NCI-H526 treated with DMSO at 0.1 percent for 48 hours (cell line): ENCODE measurements at regions not wholly inside any gene's neighbourhood (a gene's known extent, or its start where the extent isn't known, plus 50 kb on each side); places are given as distances from the start of the nearest gene placed in this dataset.

Experiments
- DNase-seq: peaks from one replicate; lab custom pipeline; 2025; lab: John Stamatoyannopoulos, UW

DNA sequence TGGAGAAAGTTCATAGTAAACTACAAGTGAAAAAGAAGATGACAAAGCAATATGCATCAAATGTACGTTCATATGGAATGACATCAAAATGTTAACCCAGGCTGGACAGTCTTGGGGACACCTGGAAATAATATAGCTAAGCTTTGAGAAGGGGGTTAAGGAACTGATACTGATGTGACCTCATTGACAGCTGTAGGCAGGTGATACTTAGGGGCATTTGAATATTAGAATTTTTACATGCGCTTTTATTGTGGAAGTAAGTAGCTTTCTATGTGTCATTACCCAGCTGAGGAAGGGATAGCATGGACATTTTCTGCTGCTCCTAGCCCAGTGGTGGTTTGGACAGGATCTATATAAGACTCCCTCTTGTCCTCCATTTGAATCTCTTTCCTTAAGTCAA lies 299.7 kb downstream of the CWC27 start:
- no peak for DNase-seq

DNA sequence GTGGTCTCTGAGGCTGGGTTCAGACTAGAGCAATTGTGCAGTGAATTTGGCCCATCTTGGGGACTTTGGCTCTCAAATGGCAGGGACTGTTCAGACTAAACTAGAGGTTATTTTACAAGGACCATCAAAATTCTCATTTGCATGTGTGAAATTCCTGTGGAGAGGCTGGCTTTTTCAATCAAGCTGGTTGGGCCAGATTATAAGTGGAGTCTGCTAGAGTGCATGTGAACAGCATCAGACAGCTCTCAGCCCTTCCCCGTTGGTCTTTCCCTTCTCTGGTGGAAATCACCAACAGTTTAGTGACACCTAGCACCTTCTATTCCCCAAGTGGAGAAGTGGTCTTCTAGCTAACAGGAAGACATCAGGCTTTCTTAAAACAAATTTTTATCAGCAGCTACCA lies 301.3 kb downstream of the CWC27 start:
- DNase-seq: no peak

DNA sequence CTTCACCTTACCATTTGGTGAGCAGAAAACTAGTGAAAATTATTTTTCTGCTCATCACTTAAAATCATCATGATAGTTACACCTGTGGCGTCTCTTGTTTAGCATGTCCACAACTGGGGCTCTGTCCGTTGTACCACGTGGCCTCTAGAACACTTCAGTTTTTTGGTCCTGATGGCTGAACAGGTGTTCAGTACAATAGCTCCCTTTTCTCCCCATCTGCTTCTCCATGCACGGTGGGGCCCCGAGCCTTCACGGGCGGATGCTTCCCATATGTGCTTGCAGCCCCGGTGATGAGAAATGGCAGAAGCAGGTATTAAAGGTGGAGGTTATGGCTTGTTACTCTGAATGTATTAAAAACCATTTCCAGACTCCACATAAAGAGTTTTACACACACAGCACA lies 304.1 kb downstream of the CWC27 start:
- peak; percentile 42 for DNase-seq

DNA sequence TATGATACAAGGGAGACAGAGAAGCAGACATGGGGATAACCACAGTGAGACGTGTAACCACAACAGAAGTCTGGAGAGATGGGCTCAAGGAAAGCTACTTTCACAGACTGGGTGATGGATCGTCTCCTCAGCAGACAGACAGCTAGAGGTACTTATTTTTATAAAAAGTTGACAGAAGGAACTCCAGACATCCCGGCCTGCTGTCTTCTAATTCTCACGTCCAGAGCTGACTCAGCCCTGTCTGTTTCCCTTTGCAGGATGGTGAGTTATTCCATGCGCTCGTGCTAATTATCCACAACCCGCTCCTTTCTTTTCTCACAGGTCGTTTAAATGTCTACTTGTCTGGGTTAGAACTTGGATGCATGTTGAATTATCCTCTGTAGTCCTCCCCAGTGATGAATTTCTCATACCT lies 304.5 kb downstream of the CWC27 start:
- DNase-seq: no peak

DNA sequence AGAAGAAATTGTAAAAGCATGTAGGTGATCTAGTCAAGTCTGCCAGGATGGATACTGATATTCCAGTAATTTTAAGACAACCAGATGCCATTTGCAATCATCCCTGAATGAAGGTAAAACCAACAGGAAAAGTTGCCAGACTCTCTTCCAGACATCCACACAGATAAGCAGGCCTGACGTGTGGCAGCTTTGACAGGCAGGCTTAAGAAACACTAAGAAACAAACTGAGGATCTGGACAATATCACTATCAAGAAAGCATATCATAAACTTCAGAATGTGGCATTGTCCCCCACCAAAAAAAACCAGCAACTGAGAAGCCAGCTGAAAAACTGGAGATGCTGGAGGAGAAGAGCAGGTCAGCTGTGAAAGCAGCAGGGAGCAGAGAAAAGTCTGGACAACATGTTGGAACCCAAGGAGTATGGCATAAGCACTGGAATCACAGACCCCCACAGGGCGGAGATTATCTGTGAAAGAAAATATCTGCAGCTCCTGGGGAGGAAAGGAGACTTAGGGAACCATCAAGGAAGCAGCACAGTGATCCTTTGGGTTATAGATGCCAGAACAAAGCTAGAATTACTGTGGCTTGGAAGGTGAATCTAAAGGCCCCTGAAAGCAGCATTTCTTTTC lies 307.0 kb downstream of the CWC27 start:
- DNase-seq: no peak

- no peak for DNase-seq
Observed at GRCh38 chr5:65076251-65076869, 307.6 kb downstream of the CWC27 start.

GRCh38 chr5:65077653-65078052 lies 308.9 kb downstream of the CWC27 start:
- no peak for DNase-seq

DNA sequence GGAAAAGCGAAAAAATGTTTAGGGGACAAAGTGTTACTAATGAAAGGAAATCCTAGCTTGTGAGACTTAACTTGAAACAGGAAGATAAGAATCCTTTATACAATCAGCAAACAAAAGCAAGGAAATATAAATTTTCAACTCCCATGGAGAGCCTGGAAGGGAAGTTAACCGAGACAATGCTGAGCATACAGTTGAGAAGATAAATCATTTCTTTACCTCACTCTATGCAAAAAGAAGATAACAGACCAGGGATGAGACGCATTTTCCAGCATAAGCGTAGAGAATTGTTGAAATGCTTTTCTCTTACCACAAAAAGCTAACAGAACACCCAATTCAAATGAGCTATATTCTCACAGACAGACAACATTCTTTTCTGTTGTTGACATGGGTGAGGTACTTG lies 309.6 kb downstream of the CWC27 start:
- DNase-seq: no peak

- DNase-seq: no peak
Observed at GRCh38 chr5:65081071-65081470, 312.3 kb downstream of the CWC27 start.

DNA sequence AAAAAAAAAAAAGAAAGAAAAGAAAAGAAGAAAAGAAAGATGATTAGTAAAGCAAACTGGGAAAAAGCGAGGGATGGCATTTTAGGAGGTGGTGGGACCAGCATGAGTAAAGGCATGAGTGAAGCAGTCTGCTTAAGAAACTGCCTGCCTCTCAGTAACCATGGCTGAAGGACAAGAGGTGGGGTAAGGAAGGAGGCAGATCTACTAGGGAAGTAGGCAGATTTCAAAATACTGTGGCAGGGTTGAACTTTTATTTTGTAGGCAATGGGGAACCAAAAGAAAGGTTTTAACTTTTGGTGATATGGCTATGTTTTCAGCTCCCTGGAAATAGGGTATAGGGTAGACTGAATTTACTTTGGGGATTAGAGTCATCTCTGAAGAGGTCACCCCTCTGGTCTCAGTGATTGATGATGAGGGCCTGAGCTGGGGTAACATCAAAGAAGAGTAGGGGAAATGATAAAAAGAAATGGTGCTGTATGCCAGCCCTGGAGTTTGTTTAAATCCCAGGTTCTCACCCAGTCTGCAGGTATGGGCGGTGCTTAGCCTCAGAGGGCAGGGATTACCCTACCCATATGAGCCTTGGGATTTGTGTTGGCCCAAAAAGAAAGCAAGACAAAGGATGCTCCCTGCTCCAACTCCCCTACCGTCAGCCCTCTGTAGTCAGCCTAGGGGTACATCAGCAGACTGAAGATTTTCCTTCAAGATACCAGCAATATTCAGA lies 316.2 kb downstream of the CWC27 start:
- no peak for DNase-seq

- DNase-seq: no peak
Observed at GRCh38 chr5:65085516-65085850, 316.8 kb downstream of the CWC27 start.

DNA sequence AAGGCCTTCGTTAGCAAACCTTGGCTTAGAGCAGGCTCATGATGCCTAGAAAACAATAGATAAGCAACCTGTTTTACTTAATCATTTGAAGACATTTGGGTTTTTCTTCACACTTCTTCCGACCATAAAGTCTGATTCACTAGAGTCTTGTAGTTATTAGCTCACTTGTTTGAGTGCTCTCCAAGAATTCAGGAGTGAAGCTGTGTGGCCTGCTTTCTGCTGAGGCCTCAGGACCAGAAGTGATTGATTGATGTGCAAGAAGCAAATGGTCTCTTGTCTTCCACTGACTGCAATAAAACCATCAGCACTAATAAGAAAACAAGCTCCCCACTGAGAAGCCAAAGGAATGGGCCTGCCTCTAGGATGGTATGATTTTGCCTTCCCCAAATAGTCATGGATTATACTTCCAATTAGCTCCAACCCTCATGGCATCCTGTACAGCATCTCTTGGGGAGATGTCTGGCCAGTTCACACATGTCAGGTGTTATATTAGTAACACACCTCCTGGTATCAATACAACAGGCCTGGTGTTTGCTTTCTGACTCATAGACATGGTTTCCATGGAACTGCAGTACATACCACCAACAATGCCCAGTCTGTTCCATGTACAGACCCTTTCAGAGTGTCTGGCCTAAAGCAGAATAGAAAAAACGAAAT lies 317.6 kb downstream of the CWC27 start:
- no peak for DNase-seq

DNA sequence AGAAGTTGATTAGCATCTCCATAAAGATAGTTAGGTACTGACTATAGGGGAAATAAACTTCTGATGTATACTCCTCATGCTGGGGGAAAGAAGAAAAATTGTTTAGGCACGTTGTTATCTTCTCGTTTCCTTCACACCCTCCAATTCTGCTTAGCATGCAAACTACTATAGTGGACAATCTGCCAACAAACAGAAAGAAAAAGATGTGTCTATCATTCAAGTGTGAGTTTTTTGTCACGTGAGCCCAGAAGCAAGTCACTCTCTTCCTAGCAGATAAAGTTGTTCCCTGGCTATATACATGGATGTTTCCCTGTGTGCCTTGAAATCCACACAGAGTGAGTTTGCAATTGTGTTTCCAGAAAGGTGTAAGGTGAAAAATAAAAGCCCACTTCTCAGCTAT lies 318.4 kb downstream of the CWC27 start:
- DNase-seq: no peak

- DNase-seq: no peak
Observed at GRCh38 chr5:65094279-65094678, 325.5 kb downstream of the CWC27 start.

DNA sequence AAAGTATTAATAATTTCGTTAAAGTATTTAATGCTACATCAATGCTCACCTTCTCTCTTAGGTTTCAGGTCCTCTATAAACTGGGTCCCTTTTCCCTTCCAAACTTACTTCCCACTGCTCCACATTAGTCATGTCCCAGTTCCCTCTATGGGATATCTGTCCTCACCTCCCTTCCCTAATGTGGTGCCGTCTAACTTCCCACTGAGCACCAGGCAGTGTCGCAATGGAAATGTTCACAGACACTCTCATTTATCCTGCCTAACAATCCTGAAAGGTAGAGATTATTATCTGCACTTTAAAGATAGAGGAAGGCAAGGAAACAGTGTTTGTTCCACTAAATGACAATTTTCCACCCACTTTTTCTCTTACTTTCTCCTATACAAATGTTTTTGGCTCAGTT lies 329.7 kb downstream of the CWC27 start:
- DNase-seq: no peak
